ENCODE measurements at regions not wholly inside any gene's neighbourhood (a gene's known extent, or its start where the extent isn't known, plus 50 kb on each side); places are given as distances from the start of the nearest gene placed in this dataset.

GRCh38 chr13:61358599-61358998 lies 57.0 kb downstream of the PCDH20 start:
- Histone ChIP-seq H3K4me3 (ENCODE audit: low read depth, low read length, poor library complexity, severe bottlenecking) (no peak overlapping the region), H3K36me3 (ENCODE audit: insufficient read depth, low read length) (no peaks in the 10 kb centered on the region), H3K4me1 (ENCODE audit: insufficient read depth, low read length, poor library complexity, severe bottlenecking) (no peaks in the 10 kb centered on the region), H3K4me2 (ENCODE audit: low read length) (no peak overlapping the region), H2AFZ (ENCODE audit: low read length) (no peak overlapping the region), H3K27ac (ENCODE audit: low read depth, low read length, poor library complexity, severe bottlenecking) (no peak overlapping the region), H3K9me3 (ENCODE audit: low read length) (no peaks in the 10 kb centered on the region), H4K20me1 (ENCODE audit: insufficient read depth, low read length) (no peaks in the 10 kb centered on the region), H3K9me2 (ENCODE audit: insufficient read depth, low read length) (no peaks in the 10 kb centered on the region), H3K79me2 (ENCODE audit: insufficient read depth, low read depth, low read length) (no peaks in the 10 kb centered on the region)
- POLR2A ChIA-PET: interaction anchor here (0.7 kb wide), 1 partner anchor 274 kb away, joined by 3 read pairs; no protein-coding TSS in a partner anchor
- TF ChIP-seq CTCF (conservative IDR thresholded peaks at IDR 0.05; ENCODE audit: low read length) (no peak), EZH2phosphoT487 (IDR thresholded peaks at IDR 0.05; ENCODE audit: borderline replicate concordance, low read depth, low read length) (no peak)
- CTCF ChIA-PET (ENCODE audit: unreplicated experiment): no interaction called here
- intact Hi-C loops (cut with micrococcal nuclease; ENCODE audit: unreplicated experiment): no loop called here
- no TSS peak for BruUV-seq (replicated peaks)
- DNase-seq (ENCODE audit: low spot score): no peak

GRCh38 chr13:61350341-61350740 lies 65.3 kb downstream of the PCDH20 start:
- Histone ChIP-seq H3K79me2 (ENCODE audit: insufficient read depth, low read depth, low read length) (no peaks in the 10 kb centered on the region), H3K9me2 (ENCODE audit: insufficient read depth, low read length) (no peaks in the 10 kb centered on the region), H3K36me3 (ENCODE audit: insufficient read depth, low read length) (no peaks in the 10 kb centered on the region), H3K4me3 (ENCODE audit: low read depth, low read length, poor library complexity, severe bottlenecking) (no peak overlapping the region), H4K20me1 (ENCODE audit: insufficient read depth, low read length) (no peaks in the 10 kb centered on the region), H3K4me2 (ENCODE audit: low read length) (no peak overlapping the region), H3K27ac (ENCODE audit: low read depth, low read length, poor library complexity, severe bottlenecking) (no peak overlapping the region), H2AFZ (ENCODE audit: low read length) (no peak overlapping the region), H3K4me1 (ENCODE audit: insufficient read depth, low read length, poor library complexity, severe bottlenecking) (no peaks in the 10 kb centered on the region), H3K9me3 (ENCODE audit: low read length) (no peaks in the 10 kb centered on the region)
- intact Hi-C loops (cut with micrococcal nuclease; ENCODE audit: unreplicated experiment): no loop called here
- TF ChIP-seq EZH2phosphoT487 (IDR thresholded peaks at IDR 0.05; ENCODE audit: borderline replicate concordance, low read depth, low read length) (no peak), CTCF (conservative IDR thresholded peaks at IDR 0.05; ENCODE audit: low read length) (no peak)
- DNase-seq (ENCODE audit: low spot score): no peak
- ChIA-PET CTCF (ENCODE audit: unreplicated experiment) (no interaction called here), POLR2A (no interaction called here)
- no TSS peak for BruUV-seq (replicated peaks)

- H3K4me3 ChIP-seq (ENCODE audit: low read depth, low read length, poor library complexity, severe bottlenecking): no peak overlapping the region
- no peaks in the 10 kb centered on the region for H3K9me2 ChIP-seq (ENCODE audit: insufficient read depth, low read length)
- no peak overlapping the region for H3K4me2 ChIP-seq (ENCODE audit: low read length)
- CTCF ChIA-PET (ENCODE audit: unreplicated experiment): no interaction called here
- no peaks in the 10 kb centered on the region for H3K36me3 ChIP-seq (ENCODE audit: insufficient read depth, low read length)
- H3K9me3 ChIP-seq (ENCODE audit: low read length): no peaks in the 10 kb centered on the region
- POLR2A ChIA-PET: interaction anchor here (0.6 kb wide), 1 partner anchor 693 kb away, joined by 3 read pairs; no protein-coding TSS in a partner anchor
- no peak for TF ChIP-seq EZH2phosphoT487 (IDR thresholded peaks at IDR 0.05; ENCODE audit: borderline replicate concordance, low read depth, low read length)
- TF ChIP-seq CTCF (conservative IDR thresholded peaks at IDR 0.05; ENCODE audit: low read length): no peak
- no TSS peak for BruUV-seq (replicated peaks)
- H3K79me2 ChIP-seq (ENCODE audit: insufficient read depth, low read depth, low read length): no peaks in the 10 kb centered on the region
- H4K20me1 ChIP-seq (ENCODE audit: insufficient read depth, low read length): no peaks in the 10 kb centered on the region
- no peaks in the 10 kb centered on the region for H3K4me1 ChIP-seq (ENCODE audit: insufficient read depth, low read length, poor library complexity, severe bottlenecking)
- intact Hi-C loops (cut with micrococcal nuclease; ENCODE audit: unreplicated experiment): no loop called here
- H3K27ac ChIP-seq (ENCODE audit: low read depth, low read length, poor library complexity, severe bottlenecking): no peak overlapping the region
- DNase-seq (ENCODE audit: low spot score): no peak
- no peak overlapping the region for H2AFZ ChIP-seq (ENCODE audit: low read length)
Measured at GRCh38 chr13:61339054-61339621, 76.5 kb downstream of the PCDH20 start.
